ENCODE measurements at regions not wholly inside any gene's neighbourhood (a gene's known extent, or its start where the extent isn't known, plus 50 kb on each side); places are given as distances from the start of the nearest gene placed in this dataset.

GRCh38 chr16:87138738-87139267, 178.4 kb downstream of the C16orf95 start:
- TF ChIP-seq CTCF (IDR thresholded peaks at IDR 0.05) = no peak
- no peak for TF ChIP-seq POLR2A (IDR thresholded peaks at IDR 0.05)

Data from heart left ventricle (tissue), 13 donors.